Breast epithelium (tissue), 3 donors: ENCODE measurements at regions not wholly inside any gene's neighbourhood (a gene's known extent, or its start where the extent isn't known, plus 50 kb on each side); places are given as distances from the start of the nearest gene placed in this dataset.

Experiments
- POLR2A ChIP-seq: fragments of 450-650 bp; IDR thresholded peaks from one replicate; pipeline ENCODE4 v1.6.1; 2016; ENCODE audit warnings: antibody characterized with exemption, mild to moderate bottlenecking, moderate library complexity
- POLR2AphosphoS5 ChIP-seq, 3 donors: sonication (generic); formaldehyde crosslinking; IDR thresholded peaks; one replicate each; pipeline ENCODE4 v1.6.1; 2017; ENCODE audit warnings: antibody characterized with exemption in 3 of 3
- TF ChIP-seq, protein P1 (sequence below), 3 donors: fragments of 450-650 bp; IDR thresholded peaks; one replicate each; pipeline ENCODE4 v1.5.1; 2016 to 2017; ENCODE audit warnings: antibody characterized with exemption in 3 of 3, mild to moderate bottlenecking in 3 of 3, moderate library complexity in 3 of 3

DNA sequence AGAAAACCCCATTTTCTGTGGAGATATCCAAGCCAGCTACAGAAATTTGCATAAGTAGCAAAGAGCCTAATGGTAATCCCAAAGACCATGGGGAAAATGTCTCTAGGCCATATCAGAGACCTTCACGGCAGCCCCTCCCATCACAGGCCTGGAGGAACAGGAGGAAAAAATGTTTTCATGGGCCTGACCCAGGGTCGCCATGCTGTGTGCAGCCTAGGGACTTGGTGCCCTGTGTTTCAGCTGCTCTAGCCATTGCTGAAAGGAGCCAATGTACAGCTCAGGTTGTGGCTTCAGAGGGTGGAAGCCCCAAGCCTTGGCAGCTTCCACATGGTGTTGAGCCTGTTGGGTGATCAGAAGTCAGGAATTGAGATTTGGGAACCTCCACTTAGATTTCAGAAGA, 1150.7 kb downstream of the OTOL1 start:
- TF ChIP-seq, protein P1, sequence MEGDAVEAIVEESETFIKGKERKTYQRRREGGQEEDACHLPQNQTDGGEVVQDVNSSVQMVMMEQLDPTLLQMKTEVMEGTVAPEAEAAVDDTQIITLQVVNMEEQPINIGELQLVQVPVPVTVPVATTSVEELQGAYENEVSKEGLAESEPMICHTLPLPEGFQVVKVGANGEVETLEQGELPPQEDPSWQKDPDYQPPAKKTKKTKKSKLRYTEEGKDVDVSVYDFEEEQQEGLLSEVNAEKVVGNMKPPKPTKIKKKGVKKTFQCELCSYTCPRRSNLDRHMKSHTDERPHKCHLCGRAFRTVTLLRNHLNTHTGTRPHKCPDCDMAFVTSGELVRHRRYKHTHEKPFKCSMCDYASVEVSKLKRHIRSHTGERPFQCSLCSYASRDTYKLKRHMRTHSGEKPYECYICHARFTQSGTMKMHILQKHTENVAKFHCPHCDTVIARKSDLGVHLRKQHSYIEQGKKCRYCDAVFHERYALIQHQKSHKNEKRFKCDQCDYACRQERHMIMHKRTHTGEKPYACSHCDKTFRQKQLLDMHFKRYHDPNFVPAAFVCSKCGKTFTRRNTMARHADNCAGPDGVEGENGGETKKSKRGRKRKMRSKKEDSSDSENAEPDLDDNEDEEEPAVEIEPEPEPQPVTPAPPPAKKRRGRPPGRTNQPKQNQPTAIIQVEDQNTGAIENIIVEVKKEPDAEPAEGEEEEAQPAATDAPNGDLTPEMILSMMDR (IDR thresholded peaks at IDR 0.05): no peak
- TF ChIP-seq POLR2A: no peak
- TF ChIP-seq POLR2AphosphoS5 (IDR thresholded peaks at IDR 0.05): no peak
